Neural crest cell (in vitro differentiated cells): ENCODE measurements at regions not wholly inside any gene's neighbourhood (a gene's known extent, or its start where the extent isn't known, plus 50 kb on each side); places are given as distances from the start of the nearest gene placed in this dataset.

Source experiments
- DNase-seq: peaks from one replicate; pipeline ENCODE4 v3.0.0; 2021; ENCODE audit warnings: low read depth, mixed read lengths, low spot score
- H3K27ac Mint-ChIP-seq: one replicate; pipeline ENCODE4 v1.8.0; 2021; ENCODE audit warnings: mild to moderate bottlenecking, mixed read lengths; ENCODE audit not compliant: unreplicated experiment
- H3K27me3 Mint-ChIP-seq: 2 replicates; pipeline ENCODE4 v1.8.0; 2021; ENCODE audit warnings: low read depth, mild to moderate bottlenecking, mixed read lengths
- H3K36me3 Mint-ChIP-seq: 2 replicates; pipeline ENCODE4 v1.8.0; 2021; ENCODE audit warnings: low read depth, mild to moderate bottlenecking, mixed read lengths
- H3K4me1 Mint-ChIP-seq: 2 replicates; pipeline ENCODE4 v1.8.0; 2021; ENCODE audit warnings: mixed read lengths
- H3K4me3 Mint-ChIP-seq: one replicate; pipeline ENCODE4 v1.8.0; 2021; ENCODE audit warnings: mild to moderate bottlenecking, mixed read lengths
- H3K9me3 Mint-ChIP-seq: 2 replicates; pipeline ENCODE4 v1.8.0; 2021; ENCODE audit warnings: mixed read lengths
- TF ChIP-seq, protein P1 (sequence below): fragments of 200-600 bp; sonication (generic); conservative IDR thresholded peaks from 2 replicates; pipeline ENCODE4 v1.5.0; 2021; ENCODE audit warnings: antibody characterized with exemption, mild to moderate bottlenecking

GRCh38 chr4:112759313-112759712 lies 122.4 kb downstream of the LARP7 start:
- no peaks in the 10 kb centered on the region for H3K27me3 Mint-ChIP-seq
- no peak overlapping the region for H3K27ac Mint-ChIP-seq
- no peaks in the 10 kb centered on the region for H3K36me3 Mint-ChIP-seq
- no peaks in the 10 kb centered on the region for H3K9me3 Mint-ChIP-seq
- H3K4me3 Mint-ChIP-seq = no peak overlapping the region
- TF ChIP-seq, protein P1, sequence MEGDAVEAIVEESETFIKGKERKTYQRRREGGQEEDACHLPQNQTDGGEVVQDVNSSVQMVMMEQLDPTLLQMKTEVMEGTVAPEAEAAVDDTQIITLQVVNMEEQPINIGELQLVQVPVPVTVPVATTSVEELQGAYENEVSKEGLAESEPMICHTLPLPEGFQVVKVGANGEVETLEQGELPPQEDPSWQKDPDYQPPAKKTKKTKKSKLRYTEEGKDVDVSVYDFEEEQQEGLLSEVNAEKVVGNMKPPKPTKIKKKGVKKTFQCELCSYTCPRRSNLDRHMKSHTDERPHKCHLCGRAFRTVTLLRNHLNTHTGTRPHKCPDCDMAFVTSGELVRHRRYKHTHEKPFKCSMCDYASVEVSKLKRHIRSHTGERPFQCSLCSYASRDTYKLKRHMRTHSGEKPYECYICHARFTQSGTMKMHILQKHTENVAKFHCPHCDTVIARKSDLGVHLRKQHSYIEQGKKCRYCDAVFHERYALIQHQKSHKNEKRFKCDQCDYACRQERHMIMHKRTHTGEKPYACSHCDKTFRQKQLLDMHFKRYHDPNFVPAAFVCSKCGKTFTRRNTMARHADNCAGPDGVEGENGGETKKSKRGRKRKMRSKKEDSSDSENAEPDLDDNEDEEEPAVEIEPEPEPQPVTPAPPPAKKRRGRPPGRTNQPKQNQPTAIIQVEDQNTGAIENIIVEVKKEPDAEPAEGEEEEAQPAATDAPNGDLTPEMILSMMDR = no peak
- peaks cover 4% of the 10 kb centered on the region for H3K4me1 Mint-ChIP-seq
- DNase-seq = no peak

DNA sequence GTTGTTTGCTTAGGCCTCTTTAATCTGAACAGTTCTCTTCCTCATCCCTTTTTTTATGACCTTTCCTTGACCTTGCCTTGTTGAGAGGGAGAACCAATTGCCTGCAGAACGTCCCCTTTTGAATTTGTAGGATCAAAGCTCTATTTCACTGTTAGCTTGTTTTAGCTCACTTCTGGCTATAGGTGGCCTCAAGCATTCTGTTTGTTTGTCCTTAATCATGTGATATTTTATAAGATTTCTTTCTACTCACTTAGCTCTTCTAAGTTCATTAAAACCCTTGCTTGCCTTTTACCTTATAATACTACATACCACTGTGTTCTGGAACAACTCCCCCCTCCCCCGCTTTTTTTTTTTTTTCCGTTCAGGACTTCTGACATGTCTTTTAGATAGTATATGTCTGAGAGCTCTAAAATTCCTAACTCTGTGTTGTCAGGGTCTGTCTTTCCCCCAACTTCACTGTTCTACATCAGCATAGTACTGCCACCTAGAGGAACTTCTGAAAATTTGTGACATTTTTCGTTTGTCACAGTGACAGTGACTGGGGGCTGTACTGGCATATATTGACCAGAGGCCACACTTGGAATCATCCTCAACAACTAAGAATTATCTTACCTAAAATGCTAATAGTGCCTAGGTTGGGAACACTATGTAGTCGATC lies 128.5 kb downstream of the LARP7 start:
- TF ChIP-seq, protein P1 = peak; percentile 70
- Mint-ChIP-seq H3K36me3 (no peaks in the 10 kb centered on the region), H3K4me3 (no peak overlapping the region), H3K27me3 (no peaks in the 10 kb centered on the region), H3K27ac (no peak overlapping the region), H3K9me3 (no peaks in the 10 kb centered on the region), H3K4me1 (peaks cover 16% of the 10 kb centered on the region)
- no peak for DNase-seq

DNA sequence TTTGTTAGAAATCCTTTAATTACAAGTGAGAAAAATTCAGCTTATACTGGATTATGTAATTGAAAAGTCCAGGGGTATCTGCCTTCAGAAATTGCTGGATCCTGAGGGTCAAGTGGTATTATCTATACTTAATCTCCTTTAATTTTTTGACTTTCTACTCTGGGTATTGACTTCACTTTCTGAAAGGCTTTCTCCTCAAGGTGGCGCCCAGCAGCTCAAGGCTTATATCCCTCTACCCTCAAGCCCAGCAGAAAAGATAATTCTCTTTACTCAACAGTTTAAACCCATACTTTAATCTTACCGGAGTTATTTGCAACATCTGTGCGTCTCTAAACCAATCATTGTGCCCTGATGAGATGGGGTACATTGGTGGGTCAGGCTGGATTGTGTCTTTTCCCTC lies 129.5 kb downstream of the LARP7 start:
- TF ChIP-seq, protein P1 = peak; percentile 51
- DNase-seq = peak; percentile 20
- H3K4me1 Mint-ChIP-seq = peaks cover 16% of the 10 kb centered on the region
- no peak overlapping the region for H3K4me3 Mint-ChIP-seq
- H3K27me3 Mint-ChIP-seq = no peaks in the 10 kb centered on the region
- no peak overlapping the region for H3K27ac Mint-ChIP-seq
- no peaks in the 10 kb centered on the region for H3K9me3 Mint-ChIP-seq
- no peaks in the 10 kb centered on the region for H3K36me3 Mint-ChIP-seq

DNA sequence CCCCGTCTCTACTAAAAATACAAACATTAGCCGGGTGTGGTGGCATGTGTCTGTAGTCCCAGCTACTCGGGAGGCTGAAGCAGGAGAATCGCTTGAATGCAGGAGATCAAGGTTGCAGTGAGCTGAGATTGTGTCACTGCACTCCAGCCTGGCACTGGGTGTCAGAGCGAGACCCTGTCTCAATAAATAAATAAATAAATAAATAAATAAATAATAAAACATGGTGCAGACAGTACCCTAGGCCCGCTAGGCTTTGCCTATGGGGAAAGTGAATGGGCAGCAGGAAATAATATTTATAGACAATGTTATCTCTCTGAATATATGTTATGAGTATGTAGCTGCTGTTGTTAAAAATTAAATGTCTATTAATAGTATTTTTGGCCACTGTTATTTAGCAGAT lies 130.4 kb downstream of the LARP7 start:
- TF ChIP-seq, protein P1 = no peak
- DNase-seq = no peak
- no peaks in the 10 kb centered on the region for H3K27me3 Mint-ChIP-seq
- H3K4me1 Mint-ChIP-seq = peaks cover 16% of the 10 kb centered on the region
- no peak overlapping the region for H3K4me3 Mint-ChIP-seq
- no peak overlapping the region for H3K27ac Mint-ChIP-seq
- H3K9me3 Mint-ChIP-seq = no peaks in the 10 kb centered on the region
- H3K36me3 Mint-ChIP-seq = no peaks in the 10 kb centered on the region

DNA sequence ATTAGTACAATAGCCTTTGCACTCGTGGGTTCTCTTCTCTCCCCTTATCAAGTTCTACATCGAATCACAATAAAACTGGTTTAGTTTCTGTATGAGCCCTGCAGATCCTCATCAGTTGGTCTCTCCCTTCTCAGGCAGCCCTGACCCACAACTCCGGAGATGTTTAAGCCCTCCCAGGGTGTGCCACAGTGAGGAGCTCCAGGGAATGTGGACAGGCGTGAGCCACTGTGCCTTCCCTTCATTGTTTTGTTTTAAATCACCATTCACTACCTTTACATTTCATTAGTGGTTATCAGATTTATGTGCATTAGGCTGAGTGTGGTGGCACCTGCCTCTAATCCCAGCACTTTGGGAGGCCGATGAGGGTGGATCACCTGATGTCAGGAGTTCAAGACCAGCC lies 133.2 kb downstream of the LARP7 start:
- no peaks in the 10 kb centered on the region for H3K27me3 Mint-ChIP-seq
- H3K4me3 Mint-ChIP-seq = no peak overlapping the region
- peaks cover 2% of the 10 kb centered on the region for H3K9me3 Mint-ChIP-seq
- TF ChIP-seq, protein P1 = no peak
- H3K4me1 Mint-ChIP-seq = peaks cover 10% of the 10 kb centered on the region
- H3K36me3 Mint-ChIP-seq = no peaks in the 10 kb centered on the region
- no peak for DNase-seq
- H3K27ac Mint-ChIP-seq = no peak overlapping the region
